HG03196 (cell line): ENCODE measurements at regions not wholly inside any gene's neighbourhood (a gene's known extent, or its start where the extent isn't known, plus 50 kb on each side); places are given as distances from the start of the nearest gene placed in this dataset.
"Not testable (repeated sequence)": the region's sequence is repeated elsewhere in the genome, so short reads cannot be mapped to it uniquely, and the experiment has no call there.

Experiments
- ATAC-seq: cut with Tn5 transposase; IDR thresholded peaks from one replicate; pipeline ENCODE4 v1.9.1; 2021; ENCODE audit not compliant: unreplicated experiment

- ATAC-seq = no peak
Observed at GRCh38 chr5:121426153-121426552, 425.5 kb upstream of the FTMT start.

GRCh38 chr5:121429761-121430160 lies 421.9 kb upstream of the FTMT start:
- ATAC-seq = no peak

GRCh38 chr5:121430538-121430937 lies 421.1 kb upstream of the FTMT start:
- no peak for ATAC-seq

- ATAC-seq = no peak
Observed at GRCh38 chr5:121445511-121445910, 406.2 kb upstream of the FTMT start.

- no peak for ATAC-seq
Observed at GRCh38 chr5:121462441-121462840, 389.2 kb upstream of the FTMT start.

GRCh38 chr5:121471222-121471621 lies 380.5 kb upstream of the FTMT start:
- not testable (repeated sequence) for ATAC-seq

GRCh38 chr5:121478636-121479035 lies 373.0 kb upstream of the FTMT start:
- ATAC-seq = no peak

GRCh38 chr5:121479337-121479736 lies 372.3 kb upstream of the FTMT start:
- no peak for ATAC-seq

- no peak for ATAC-seq
Observed at GRCh38 chr5:121485281-121485680, 366.4 kb upstream of the FTMT start.

- ATAC-seq = not testable (repeated sequence)
Observed at GRCh38 chr5:121485999-121486398, 365.7 kb upstream of the FTMT start.

GRCh38 chr5:121489972-121490371 lies 361.7 kb upstream of the FTMT start:
- ATAC-seq = no peak

GRCh38 chr5:121497176-121497575 lies 354.5 kb upstream of the FTMT start:
- ATAC-seq = no peak

GRCh38 chr5:121500310-121500709 lies 351.4 kb upstream of the FTMT start:
- no peak for ATAC-seq

- ATAC-seq = no peak
Observed at GRCh38 chr5:121503111-121503840, 348.4 kb upstream of the FTMT start.

- no peak for ATAC-seq
Observed at GRCh38 chr5:121516997-121517396, 334.7 kb upstream of the FTMT start.

GRCh38 chr5:121525706-121526105 lies 326.0 kb upstream of the FTMT start:
- no peak for ATAC-seq

GRCh38 chr5:121526908-121527307 lies 324.8 kb upstream of the FTMT start:
- no peak for ATAC-seq

- no peak for ATAC-seq
Observed at GRCh38 chr5:121533814-121534213, 317.9 kb upstream of the FTMT start.

GRCh38 chr5:121550989-121551388 lies 300.7 kb upstream of the FTMT start:
- no peak for ATAC-seq

- ATAC-seq = no peak
Observed at GRCh38 chr5:121559832-121560231, 291.9 kb upstream of the FTMT start.

- ATAC-seq = no peak
Observed at GRCh38 chr5:121572061-121572460, 279.6 kb upstream of the FTMT start.

GRCh38 chr5:121573721-121574382 lies 277.8 kb upstream of the FTMT start:
- ATAC-seq = no peak

- ATAC-seq = no peak
Observed at GRCh38 chr5:121581588-121581987, 270.1 kb upstream of the FTMT start.
